HG03571 (cell line): ENCODE measurements at regions not wholly inside any gene's neighbourhood (a gene's known extent, or its start where the extent isn't known, plus 50 kb on each side); places are given as distances from the start of the nearest gene placed in this dataset.
"Not testable (repeated sequence)": the region's sequence is repeated elsewhere in the genome, so short reads cannot be mapped to it uniquely, and the experiment has no call there.

ENCODE experiments used
- ATAC-seq: cut with Tn5 transposase; IDR thresholded peaks from one replicate; pipeline ENCODE4 v1.9.1; 2021; ENCODE audit not compliant: unreplicated experiment

DNA sequence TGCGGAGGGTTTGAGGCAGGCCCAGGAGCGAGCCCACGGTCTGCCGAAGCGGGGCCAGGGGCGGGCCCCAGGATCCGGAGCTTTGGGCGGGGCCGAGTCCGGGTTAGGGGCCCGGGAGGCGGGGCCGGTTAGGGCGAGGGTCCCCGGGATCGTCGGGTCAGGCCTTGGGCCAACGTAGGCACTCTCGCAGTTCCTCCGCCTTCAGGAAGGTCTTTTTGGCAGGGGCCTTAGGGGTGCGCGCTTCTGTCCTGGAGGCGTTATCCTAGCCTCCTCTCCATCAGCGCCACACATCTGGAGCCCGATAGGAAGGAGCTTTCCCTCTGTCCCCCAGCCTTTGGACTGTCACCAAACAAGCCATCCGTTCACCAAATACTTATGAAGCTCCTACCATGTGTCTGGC is 131.8 kb upstream of the ALDH3B2 start:
- not testable (repeated sequence) for ATAC-seq

DNA sequence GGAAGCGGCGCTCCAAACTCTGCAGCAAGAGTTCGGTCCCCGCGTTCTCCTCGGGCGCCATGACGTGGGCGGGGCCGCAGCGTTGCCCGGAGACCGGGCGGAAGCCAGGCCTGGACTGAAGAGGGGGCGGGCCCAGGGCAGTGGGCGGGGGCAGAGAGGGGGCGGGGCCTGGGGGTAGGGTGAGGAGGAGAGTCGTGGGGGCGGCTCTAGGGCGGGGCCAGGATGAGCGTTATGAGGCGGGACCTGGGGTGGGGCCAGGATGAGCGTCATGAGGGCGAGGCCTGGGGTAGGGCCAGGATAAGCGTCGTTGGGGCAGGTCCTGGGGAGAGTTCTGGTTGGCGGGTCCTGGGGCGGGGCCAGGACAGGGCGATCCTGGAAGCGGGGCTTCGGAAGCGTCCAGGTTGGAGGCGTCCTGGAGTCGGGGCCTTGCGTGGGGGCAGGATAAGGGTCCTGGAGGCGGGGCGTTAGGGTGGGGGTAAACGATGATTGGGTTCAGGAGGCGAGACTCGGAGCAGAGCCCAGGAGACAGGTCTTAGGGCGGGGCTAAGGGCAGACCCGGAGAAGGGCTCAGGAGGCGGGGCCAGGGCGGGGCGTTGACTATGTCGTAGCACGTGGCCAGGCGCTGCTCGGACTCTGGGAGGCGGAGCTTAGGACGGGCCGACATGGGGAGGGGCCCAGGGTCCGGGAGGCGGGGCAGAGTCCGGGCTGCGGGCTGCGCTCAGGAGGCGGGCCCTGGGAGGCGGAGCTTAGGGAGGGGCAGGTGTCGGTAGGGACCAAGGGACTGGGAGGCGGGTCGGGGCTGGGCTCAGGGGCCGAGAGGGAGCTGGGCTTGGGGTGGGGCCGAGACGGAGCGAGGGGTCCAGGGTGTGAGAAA is 131.1 kb upstream of the ALDH3B2 start:
- peak; percentile 90 for ATAC-seq

DNA sequence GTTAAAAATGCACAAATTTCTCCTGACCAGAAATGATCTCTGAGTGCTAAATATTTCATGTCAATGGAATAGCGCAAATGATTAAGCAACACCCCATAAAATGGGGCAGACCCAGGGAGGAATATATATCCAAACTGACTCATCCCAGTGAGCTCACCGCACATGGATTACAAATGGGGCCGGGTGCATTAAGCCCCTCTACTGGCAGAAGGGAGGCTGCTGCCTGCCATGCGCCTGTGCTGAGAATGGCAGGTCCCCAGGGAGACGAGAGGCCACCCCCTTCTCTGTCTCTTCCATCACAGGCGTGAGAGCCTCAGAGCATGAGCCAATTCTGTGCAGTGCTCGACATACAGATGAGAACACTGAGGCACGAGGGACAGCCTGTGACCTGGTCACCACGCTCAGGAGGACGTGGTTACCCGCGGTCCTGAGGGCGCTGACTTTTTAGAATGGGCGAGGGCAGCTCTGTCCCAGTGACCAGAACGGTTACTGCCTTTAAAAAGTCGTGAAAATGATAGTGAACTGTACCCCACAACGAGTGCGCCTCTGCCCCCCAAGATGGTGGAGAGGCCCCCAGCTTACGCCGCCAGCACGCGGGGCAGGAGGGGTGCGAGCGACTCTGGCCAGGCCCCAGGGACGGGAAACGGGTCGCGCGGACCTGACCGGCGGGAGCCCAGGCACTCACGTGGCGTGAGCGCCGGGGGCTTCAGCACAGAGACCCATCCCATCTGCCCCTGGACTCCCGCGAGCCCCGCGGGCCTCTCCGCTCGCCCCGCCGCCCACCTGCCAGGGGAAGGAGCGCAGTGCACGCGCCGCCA is 130.2 kb upstream of the ALDH3B2 start:
- peak; percentile 16 for ATAC-seq

DNA sequence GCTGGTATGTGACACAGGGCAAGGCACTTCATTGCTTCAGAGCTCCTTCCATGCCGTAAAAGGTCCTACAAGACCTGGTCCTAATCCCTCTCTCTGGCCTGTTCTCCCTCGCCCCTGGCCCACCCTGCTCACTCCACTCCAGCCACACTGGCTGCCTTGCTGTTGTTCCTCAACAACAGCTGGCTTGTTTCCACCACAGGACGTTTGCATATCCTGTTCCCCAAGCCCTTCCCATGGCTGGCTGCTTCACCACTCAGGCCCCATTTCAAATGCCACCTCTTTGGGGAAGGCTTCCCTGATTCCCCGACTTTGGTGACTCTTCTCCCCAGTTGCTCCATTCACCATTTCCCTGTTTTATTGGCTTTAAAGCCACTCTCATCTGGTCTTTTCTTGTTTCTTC is 129.1 kb upstream of the ALDH3B2 start:
- not testable (repeated sequence) for ATAC-seq

DNA sequence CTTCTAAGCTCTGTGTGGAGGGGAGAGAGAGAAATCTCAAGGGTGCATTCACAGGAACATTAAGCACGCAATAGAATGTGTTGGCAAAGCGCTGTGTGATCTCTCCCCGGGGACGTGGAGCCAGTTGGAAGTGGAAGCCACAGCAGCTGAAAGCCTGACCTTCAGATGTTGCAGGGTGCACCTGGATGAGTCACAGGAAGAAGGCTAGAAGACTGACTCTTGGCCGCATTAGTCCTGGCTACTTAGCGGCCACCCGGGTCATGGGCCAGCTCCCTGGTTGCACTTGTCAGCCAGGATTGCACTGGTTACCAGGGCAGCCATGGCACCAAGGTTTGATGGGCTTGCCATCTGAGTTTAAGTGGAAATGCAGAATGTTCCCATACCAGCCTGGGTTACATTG is 128.6 kb upstream of the ALDH3B2 start:
- ATAC-seq: not testable (repeated sequence)

DNA sequence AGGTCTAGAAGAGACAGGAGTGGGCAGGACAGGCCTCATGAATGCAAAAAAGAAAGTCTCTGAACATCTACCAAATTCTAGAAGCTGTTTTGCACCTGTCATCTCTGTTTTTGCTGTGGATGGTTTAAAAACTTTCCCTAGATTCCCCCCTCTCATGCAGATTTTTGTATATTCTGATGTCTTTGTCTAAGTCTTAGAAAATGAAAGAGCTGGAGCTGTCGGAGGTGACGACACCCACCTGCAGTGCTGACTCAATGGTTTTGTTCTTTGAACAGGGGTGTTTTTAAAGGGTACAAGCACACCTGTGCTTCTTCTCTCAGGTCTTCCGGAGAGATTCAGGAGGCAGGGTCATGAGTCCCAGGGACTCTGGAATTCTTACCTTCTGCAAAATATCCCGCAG is 128.2 kb upstream of the ALDH3B2 start:
- ATAC-seq: not testable (repeated sequence)

DNA sequence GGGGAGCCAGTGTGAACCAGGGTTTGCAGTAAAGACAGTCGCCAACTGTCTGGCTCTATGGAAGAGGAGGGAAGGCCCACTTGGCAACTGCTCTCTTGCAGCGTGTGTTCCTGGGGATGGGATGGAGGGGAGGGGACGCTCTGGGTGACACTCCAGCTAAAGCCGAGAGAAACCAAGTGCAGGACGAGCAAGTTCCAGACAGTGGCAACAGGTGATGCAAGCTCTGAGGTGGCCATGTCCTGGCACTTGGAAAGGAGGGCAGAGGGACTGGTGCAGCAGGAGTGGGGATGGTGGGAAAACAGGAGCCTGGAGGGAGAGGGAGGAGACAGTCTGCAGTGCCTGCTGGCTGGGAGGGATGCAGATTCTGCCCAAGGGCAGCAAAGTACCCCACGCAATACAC is 127.0 kb upstream of the ALDH3B2 start:
- not testable (repeated sequence) for ATAC-seq

DNA sequence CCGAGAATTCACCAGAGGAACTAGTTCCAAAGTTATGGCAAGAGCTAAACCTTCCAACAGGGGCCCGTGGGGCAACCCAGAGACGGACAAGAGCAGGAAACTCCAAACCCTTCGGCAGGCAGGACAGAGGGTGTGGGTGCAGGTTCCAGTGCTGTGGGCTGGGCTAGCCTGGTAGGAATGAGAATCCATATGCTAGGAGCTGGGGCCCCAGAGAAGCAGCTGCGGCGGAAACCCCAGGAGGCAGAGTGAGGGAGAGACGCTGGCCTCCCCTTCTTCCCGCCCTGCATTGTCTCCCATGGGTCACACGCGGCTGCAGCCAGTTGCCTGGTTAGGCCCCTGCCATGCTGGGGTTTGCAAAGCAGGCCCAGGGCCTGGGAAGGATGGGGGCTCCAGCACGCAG is 126.2 kb upstream of the ALDH3B2 start:
- ATAC-seq: not testable (repeated sequence)

DNA sequence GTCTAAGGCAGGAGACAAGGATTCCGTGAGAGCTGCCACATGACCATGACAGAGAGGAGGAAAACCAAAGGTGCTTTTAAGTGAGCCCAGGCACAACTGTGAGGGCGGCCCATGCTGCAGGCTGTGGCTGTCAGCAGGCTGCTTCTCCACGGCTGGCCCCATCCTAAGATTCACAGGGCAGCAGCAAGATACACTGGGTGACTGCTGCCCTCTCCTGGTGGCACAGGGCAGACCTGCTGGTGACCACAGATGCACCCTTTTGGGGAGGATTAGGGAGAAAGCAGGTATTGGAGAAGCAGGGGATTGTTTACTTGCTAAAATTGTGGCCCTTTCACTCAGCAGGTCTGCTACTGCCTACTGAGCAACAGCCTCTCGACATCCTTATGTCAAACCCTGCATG is 125.4 kb upstream of the ALDH3B2 start:
- ATAC-seq: not testable (repeated sequence)

DNA sequence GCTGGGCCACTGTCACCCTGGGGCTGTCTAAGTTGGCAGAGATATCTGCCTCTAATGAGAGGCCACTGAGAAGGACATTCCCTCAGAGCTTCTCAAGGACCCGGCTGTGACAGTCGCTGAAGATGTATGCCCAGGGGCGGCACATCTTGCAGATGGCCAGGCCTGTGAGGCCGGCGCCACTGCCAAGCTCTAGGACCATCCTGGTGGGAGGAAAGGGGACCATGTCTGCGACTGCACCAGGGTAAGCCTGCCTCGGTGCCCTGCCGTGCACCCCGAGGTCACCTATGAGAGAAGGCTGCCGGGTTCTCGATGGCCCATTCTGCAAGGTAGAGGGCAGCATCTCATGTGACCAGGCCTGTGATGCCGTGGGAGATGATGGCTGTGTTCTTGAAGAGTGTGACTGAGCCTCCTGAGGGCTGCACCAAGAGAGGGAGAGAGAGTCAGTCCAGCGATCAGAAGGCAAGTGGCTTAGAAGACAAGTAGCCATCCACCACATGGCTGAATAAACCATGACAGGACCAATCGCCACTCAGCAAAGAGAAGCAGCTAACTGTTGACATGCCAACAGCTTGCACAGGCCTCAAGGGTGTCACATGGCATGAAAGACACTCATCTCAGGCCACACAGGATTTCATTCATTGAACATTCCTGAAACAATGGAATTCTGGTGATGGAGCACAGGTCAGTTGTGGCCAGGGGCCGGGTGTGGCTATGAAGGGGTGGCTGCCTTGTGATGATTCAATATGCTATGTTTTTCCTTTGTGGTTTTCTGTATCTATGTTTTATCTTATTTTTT is 123.5 kb upstream of the ALDH3B2 start:
- not testable (repeated sequence) for ATAC-seq

DNA sequence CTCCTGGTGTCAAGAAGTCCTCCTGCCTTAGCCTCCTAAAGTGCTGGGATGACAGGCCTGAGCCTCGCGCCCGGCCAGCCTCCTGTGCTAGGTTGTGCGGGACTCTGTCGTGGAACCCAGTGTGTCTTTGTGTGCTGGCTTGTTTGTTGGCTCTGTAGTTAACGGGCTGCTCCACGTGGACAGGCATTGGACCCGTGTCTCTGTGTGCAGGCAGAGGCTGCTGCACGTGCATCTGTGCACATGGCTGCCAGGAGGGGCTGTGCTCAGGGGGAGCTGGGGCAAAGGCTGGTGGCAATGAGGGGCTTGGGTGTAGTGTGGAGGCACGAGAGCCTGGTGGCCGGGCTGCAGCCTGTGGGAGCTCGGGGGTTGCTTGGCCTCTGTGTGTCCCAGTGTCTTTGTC is 121.3 kb upstream of the ALDH3B2 start:
- no peak for ATAC-seq

DNA sequence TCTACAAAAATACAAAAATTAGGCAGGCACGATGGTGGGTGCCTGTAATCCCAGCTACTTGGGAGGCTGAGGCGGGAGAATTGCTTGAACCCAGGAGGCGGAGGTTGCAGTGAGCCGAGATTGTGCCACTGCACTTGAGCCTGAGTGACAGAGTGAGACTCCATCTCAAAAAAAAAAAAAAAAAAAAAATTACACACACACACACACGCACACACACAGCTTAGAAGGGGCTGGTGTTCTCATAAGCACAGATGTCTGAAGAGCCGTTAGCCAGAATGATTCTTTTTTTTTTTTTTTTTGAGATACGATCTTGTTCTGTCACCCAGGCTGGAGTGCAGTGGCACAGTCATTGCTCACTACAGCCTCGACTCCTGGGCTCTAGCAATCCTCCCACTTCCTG is 119.3 kb upstream of the ALDH3B2 start:
- not testable (repeated sequence) for ATAC-seq

DNA sequence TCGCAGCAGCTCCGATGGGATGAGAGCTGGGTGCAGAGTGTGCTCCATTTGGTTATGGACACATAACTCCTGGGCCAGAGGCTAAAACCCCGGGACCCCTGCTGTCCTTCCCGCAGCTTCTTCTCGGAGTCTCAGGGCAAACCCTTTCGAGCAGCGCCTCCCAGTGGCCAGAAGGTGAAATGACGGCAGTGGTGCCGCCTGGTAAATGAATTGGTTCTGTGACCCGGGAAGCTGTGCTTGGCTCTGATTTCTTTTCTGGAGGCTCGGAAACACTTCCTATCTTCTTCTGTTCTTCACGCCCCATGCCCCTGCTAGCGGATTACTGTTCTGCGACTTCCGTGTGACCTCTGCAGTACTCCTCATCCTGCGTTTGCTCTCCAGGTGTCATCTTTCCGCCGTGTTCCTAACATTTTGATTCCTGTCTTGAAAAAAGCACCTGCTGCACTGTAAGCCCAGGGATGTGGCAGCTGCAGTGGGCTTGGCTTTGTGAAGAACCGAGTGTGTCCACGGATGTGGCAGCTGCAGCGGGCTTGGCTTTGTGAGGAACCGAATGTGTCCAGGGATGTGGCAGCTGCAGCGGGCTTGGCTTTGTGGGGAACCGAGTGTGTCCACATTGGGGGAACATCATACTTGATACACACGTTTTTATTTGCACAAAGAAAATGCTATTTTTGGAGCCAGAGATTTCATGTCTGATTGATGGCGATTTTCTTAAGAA is 118.0 kb upstream of the ALDH3B2 start:
- not testable (repeated sequence) for ATAC-seq

DNA sequence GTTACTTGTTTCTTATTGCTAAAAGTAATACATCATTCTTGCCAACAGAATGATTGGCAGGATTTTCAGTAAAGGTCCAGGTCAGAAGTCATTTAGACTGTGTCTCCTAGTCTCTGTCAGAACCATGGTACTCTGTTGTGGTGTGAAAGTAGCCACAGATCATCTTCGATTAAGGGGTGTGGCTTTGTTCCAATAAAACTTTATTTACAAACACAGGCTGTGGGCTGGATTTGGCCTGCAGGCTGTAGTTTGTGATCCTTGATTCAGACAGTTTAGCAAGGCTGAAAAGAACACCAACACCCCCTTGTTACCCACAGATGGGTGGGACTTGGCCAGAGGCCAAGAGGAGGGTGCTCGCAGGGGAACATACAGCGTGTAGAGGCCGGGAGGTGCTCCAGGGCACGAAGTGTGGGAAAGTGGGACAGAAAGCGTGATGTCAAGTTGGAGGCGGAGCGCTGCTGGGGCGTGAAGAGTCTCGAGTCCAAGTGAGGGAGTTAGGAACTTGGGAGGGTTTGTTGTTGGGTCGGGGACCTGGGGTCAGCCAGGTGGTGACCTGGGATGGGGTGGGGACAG is 117.3 kb upstream of the ALDH3B2 start:
- ATAC-seq: not testable (repeated sequence)

DNA sequence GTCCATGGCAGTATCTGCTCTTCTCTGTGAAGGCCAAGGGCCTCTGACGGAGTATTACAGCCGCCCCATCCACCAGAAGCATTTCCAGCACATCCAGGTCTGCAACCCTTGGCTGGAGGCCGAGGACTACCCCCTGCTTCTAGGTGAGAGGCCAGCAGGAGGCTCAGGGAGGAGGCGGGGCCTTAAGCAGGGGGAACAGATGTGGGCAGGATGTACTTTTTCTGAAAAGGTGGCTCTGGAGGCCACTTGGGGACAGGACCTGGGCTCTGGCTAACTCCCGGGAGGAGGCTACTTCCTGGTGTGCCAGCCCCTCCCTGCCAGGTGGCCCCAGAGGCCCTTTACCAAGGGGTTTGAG is 113.9 kb upstream of the ALDH3B2 start:
- ATAC-seq: not testable (repeated sequence)

DNA sequence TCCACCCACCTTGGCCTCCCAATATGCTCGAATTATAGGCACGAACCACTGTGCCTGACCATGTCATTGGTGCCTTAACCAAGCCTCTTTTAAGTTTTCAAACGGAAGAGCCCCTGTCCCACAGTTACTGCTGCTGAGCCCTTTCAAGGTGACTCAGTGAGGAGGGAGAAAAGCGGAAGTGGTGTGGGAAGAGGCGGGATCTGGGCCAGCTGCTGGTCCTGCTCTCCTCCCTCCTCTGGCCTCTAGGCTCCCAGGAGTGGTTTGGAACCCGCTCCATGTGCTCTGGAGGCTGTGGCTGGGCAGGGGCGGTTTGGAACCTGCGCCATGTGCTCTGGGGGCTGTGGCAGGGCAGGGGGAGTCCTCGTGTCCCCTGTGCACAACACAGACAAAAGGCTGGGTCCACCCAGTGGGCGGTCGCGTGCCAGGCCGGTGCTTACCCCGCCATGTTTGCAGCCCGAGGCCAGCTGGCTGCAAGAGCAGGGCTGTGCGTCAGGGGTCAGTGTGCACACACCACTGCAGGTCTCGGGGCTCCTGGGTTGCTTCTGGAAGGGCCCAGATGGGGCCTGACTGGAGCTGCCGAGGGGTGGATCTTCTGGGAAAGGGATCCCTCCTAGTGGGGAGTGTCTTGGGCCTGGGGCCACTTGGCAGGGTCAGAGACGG is 113.4 kb upstream of the ALDH3B2 start:
- not testable (repeated sequence) for ATAC-seq

DNA sequence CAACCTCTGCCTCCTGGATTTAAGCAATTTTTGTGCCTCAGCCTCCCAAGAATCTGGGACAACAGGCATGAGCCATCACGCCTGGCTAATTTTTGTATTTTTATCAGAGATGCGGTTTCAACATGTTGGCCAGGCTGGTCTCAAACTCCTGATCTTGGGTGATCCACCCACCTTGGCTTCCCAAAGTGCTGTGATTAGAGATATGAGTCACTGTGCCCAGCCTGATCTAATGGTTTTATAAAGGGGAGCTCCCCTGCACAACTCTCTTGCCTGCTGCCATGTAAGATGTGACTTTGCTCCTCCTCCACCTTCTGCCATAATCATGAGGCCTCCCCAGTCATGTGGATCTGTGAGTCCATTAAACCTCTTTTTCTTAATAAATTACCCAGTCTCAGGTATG is 107.5 kb upstream of the ALDH3B2 start:
- not testable (repeated sequence) for ATAC-seq

DNA sequence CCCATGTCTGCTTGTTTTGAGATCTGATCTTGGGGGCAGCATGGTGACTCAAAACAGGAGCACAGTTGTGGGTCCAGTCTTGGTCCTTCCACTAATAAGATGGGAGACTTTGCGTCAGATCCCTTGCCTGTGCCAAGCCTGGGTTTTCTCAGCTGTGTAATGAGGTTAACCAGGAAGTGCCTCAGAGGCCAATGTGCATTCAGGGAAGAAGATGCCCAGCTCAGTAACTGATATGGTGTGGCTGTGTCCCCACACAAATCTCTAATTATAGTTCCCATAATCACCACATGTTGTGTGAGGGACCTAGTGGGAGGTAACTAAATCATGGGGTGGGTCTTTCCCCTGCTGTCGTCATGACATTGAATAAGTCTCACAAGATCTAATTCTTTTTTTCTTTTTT is 107.1 kb upstream of the ALDH3B2 start:
- ATAC-seq: not testable (repeated sequence)

DNA sequence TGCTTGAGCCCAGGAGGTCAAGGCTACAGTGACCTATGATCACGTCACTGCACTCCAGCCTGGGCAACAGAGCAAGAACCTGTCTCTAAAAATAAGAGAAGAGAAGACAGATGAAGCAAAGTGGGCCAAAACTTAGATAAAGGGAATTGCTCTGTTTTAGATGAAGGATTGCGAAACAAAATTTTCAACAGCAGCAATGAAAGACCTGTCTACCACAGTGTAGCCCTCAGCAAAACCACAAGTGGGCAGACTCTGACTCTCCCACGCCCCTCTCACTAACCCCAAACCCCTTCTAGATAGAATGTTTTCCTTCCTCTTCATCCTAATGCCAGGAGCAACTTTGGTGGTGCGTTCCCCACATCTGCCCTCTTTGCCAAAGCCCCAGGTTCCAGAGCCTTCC is 105.6 kb upstream of the ALDH3B2 start:
- ATAC-seq: no peak
